ENCODE measurements at regions not wholly inside any gene's neighbourhood (a gene's known extent, or its start where the extent isn't known, plus 50 kb on each side); places are given as distances from the start of the nearest gene placed in this dataset.

GRCh38 chr7:54483523-54483922 is 58.7 kb upstream of the VSTM2A start:
- TF ChIP-seq POLR2A (IDR thresholded peaks at IDR 0.05), result no peak
- no peak for TF ChIP-seq EP300 (IDR thresholded peaks at IDR 0.05; ENCODE audit: low read depth)
- TF ChIP-seq POLR2AphosphoS5 (IDR thresholded peaks at IDR 0.05), result no peak
- no peak for TF ChIP-seq CTCF (IDR thresholded peaks at IDR 0.05)
- H3K27me3 ChIP-seq, result no peaks in the 10 kb centered on the region
- DNase-seq, result no peak
- no peaks in the 10 kb centered on the region for H3K9me3 ChIP-seq
- intact Hi-C loops (cut with DNase I; ENCODE audit: low total_unique reads) (no loop called here), in situ Hi-C loops (cut with MboI; ENCODE audit: low pct_ligation_motif_present in 1 of 4, low pct_unique_long_range_greater_than_20kb in 1 of 4, low sequenced_read_pairs in 3 of 4) (no loop called here)
- H3K4me3 ChIP-seq, result no peak overlapping the region
- H3K4me1 ChIP-seq, result no peaks in the 10 kb centered on the region
- H3K27ac ChIP-seq, result no peak overlapping the region
- H3K36me3 ChIP-seq, result no peaks in the 10 kb centered on the region
- 61% methylated on average over 3 of the region's 3 CpGs; no CpG with 5 or more reads in 1 of the 2 donors for WGBS, 2 donors (ENCODE audit: low coverage in 1 of 2)

GRCh38 chr7:54485044-54485443 is 57.1 kb upstream of the VSTM2A start:
- 76% methylated on average over 1 of the region's 1 CpG; no CpG with 5 or more reads in 1 of the 2 donors for WGBS, 2 donors (ENCODE audit: low coverage in 1 of 2)
- intact Hi-C loops (cut with DNase I; ENCODE audit: low total_unique reads), result no loop called here

More at GRCh38 chr7:54485044-54485443, 57.1 kb upstream of the VSTM2A start:
- Histone ChIP-seq H3K4me1 (no peaks in the 10 kb centered on the region), H3K27ac (no peak overlapping the region), H3K4me3 (no peak overlapping the region), H3K9me3 (no peaks in the 10 kb centered on the region), H3K27me3 (no peaks in the 10 kb centered on the region), H3K36me3 (no peaks in the 10 kb centered on the region)
- no peak for DNase-seq
- TF ChIP-seq POLR2AphosphoS5 (IDR thresholded peaks at IDR 0.05) (no peak), POLR2A (IDR thresholded peaks at IDR 0.05) (no peak), EP300 (IDR thresholded peaks at IDR 0.05; ENCODE audit: low read depth) (no peak), CTCF (IDR thresholded peaks at IDR 0.05) (no peak)
- in situ Hi-C loops (cut with MboI; ENCODE audit: low pct_ligation_motif_present in 1 of 4, low pct_unique_long_range_greater_than_20kb in 1 of 4, low sequenced_read_pairs in 3 of 4), result no loop called here

Small RNA genes in the stretch of these regions (small RNA-seq; reads per million reads assigned to genes)
- 0 reads per million in 4 donors for gene AC074348.1
- 0.24 to 1.7 (median 1.3) reads per million in 4 donors for gene RNU2-29P
